GM10248 (cell line): ENCODE measurements at regions not wholly inside any gene's neighbourhood (a gene's known extent, or its start where the extent isn't known, plus 50 kb on each side); places are given as distances from the start of the nearest gene placed in this dataset.
"Not testable (repeated sequence)": the region's sequence is repeated elsewhere in the genome, so short reads cannot be mapped to it uniquely, and the experiment has no call there.

ENCODE experiments used
- CTCF ChIA-PET: fragments of 300-600 bp; sonication (Branson Sonifier 250); formaldehyde crosslinking; extraction: SDS; loops from one replicate; lab custom pipeline; 2021; ENCODE audit warnings: antibody characterized with exemption; lab: Yijun Ruan, JAX
- POLR2A ChIA-PET: fragments of 350-650 bp; sonication (Branson Sonifier 250); formaldehyde crosslinking; extraction: SDS; loops from one replicate; lab custom pipeline; 2020; ENCODE audit warnings: antibody characterized with exemption; lab: Yijun Ruan, JAX
- DNase-seq: peaks from one replicate; pipeline ENCODE4 v3.0.0; 2012; ENCODE audit errors: extremely low spot score
- TF ChIP-seq, protein P1 (sequence below): IDR thresholded peaks from 2 replicates; pipeline ENCODE4 v1.5.1; 2012; ENCODE audit warnings: mild to moderate bottlenecking, low read depth; ENCODE audit errors: extremely low read depth, missing control alignments, control extremely low read depth

DNA sequence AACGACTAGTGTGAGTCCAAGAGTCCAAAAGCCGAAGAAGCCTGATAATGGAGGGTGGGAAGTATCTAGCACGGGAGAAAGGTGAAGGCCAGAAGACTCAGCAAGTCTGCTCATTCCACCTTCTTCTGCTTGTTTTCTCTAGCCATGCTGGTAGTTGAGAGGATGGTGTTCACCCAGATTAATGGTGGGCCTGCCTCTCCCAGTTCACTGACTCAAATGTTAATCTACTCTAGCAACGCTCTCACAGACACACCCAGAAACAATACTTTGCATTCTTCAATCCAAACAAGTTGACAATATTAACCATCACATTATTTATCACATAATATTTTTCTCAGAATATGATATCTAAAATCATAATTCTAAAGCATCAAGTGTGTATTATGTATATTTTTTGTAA is 1055.1 kb upstream of the PCDH10 start:
- TF ChIP-seq, protein P1, sequence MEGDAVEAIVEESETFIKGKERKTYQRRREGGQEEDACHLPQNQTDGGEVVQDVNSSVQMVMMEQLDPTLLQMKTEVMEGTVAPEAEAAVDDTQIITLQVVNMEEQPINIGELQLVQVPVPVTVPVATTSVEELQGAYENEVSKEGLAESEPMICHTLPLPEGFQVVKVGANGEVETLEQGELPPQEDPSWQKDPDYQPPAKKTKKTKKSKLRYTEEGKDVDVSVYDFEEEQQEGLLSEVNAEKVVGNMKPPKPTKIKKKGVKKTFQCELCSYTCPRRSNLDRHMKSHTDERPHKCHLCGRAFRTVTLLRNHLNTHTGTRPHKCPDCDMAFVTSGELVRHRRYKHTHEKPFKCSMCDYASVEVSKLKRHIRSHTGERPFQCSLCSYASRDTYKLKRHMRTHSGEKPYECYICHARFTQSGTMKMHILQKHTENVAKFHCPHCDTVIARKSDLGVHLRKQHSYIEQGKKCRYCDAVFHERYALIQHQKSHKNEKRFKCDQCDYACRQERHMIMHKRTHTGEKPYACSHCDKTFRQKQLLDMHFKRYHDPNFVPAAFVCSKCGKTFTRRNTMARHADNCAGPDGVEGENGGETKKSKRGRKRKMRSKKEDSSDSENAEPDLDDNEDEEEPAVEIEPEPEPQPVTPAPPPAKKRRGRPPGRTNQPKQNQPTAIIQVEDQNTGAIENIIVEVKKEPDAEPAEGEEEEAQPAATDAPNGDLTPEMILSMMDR = no peak
- CTCF ChIA-PET = no interaction called here
- POLR2A ChIA-PET = no interaction called here
- DNase-seq = no peak

DNA sequence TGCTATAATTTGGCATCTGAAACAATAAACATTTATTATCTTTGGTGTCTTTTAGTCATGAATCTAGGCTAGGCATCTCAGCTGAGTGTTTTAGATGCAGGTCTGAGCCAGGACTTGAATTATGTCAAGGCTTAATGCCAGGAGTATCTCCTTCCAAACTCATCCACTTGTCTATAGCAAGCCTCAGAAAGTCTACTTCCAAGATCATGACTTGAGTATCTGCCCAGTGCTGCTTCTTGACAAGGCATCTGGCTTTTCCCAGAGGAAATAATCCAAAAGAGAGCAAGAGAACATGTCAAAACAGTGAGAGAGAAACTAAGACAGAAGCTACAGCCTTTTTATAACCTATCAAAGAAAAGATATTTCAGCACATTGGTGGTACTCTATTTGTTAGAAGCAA is 1052.1 kb upstream of the PCDH10 start:
- CTCF ChIA-PET = no interaction called here
- POLR2A ChIA-PET = no interaction called here
- no peak for DNase-seq
- TF ChIP-seq, protein P1 = no peak

DNA sequence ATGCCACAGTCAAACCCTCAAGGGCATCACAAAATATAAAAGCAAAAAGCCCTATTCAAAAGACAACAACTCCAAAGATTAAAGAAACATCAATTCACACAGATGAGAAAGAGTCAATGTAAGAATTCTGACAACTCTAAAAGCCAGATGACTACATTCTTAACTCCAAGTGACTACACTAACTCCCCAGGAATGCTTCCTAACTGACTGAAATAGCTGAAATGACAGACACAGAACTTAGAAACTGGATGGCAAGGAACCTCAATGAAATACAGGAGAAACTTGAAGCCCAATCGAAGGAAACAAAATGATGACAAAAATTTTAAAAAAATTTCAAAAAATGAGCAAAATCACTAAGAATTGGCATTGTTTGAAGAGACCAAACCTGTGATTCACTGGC is 1047.6 kb upstream of the PCDH10 start:
- TF ChIP-seq, protein P1 = no peak
- DNase-seq = no peak
- CTCF ChIA-PET = no interaction called here
- POLR2A ChIA-PET = no interaction called here

DNA sequence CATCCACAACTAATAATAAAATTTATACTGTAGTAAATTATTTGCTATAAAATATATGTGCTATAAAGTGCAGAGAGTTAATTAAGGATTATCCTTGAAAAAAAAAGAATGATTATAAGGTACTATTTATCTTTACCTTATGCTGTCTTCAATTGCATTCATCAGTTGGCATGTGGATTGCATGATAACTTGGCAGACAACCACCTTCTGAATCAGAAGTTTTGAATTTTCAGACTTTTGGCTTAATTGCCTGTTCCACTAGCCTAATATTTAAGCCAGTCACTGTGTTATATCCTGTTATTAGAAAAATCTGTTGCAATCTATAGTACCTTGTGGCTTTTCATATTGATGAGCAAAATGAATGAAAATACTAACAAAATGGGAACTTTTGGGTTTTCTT is 1040.3 kb upstream of the PCDH10 start:
- no peak for DNase-seq
- TF ChIP-seq, protein P1 = no peak
- ChIA-PET POLR2A (no interaction called here), CTCF (no interaction called here)

DNA sequence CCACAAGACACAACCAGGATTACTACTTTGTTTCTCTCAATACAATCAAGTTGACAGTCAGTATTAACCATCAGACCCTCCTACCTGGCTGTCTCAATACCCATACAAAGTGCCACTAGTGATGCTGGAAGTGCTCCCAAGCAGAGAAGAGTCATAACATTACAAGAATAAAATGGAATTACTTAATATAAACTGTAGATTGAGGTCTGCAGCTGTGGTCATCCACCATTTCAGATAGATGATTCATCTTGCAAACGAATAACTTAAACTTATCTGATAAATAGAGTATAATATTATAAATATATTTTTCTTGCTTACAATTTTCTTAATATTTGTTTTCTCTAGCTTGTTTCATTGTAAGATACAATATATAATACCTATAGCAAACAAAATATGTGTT is 1034.2 kb upstream of the PCDH10 start:
- CTCF ChIA-PET = interaction anchor here (2.5 kb wide), 1 partner anchor 24 kb away, joined by 5 read pairs; no protein-coding TSS in a partner anchor
- no peak for DNase-seq
- POLR2A ChIA-PET = no interaction called here
- TF ChIP-seq, protein P1 = no peak

DNA sequence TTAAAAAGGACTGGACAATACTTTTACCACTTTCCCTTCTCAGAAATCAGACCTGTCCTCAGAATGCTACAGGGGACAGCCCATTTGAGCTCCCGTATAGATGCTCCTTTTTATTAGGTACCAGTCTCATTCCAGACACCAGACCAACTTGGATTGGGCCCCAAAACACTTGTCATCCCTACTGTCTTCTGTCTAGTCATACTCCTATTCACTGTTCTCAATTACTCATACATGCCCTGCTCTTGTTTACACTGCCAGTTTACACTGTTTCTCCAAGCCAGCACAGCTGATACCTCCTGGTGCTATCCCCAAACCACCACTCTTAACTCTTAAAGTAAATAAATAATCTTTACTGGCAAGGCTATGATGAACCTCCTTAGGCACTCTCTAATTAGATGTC is 1026.4 kb upstream of the PCDH10 start:
- CTCF ChIA-PET, POLR2A ChIA-PET, DNase-seq: not testable (repeated sequence)

DNA sequence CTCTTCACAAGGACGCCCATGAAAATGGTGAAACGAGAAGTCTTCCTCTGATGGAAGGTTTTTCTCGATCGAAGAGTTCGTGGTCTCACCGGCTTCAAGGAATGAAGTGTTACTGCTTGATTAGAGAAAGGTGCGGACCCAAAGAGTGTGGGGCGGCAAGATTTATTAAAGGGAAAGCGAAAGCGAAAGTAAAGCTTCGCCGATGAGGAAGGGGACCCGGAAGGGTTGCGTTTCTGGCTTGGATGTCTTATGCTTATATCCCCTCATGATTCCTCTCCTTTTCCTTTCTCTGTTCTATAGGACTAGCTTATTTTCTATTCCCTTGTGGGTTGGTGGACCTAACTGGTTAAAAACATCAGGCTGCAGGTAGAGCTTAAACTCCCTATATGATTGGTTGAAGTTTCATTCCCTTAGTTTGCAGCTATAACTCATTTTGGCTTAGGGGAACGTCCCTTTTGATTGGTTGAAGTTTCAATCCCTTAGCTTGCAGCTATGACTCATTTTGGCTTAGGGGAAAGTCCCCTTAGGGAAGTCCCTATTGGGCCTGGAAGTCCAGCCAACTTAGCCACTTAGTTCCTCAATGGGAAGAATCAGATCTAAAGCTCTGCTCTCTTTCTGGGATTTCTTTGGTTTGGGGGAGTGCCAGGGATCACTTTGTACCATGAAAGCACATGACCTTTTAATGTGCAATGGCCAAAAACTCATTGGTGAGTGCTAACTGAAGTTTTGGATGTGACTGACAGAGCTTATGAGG is 1025.0 kb upstream of the PCDH10 start:
- ChIA-PET CTCF (interaction anchor here (1.4 kb wide), 1 partner anchor 19 kb away, joined by 3 read pairs; no protein-coding TSS in a partner anchor), POLR2A (no interaction called here)
- DNase-seq = no peak
- TF ChIP-seq, protein P1 = no peak
